BLaER1 treated with 17β-estradiol and CSF1 and Interleukin-3, amounts not matched to agents 10 nM and 100 nM (cell line): ENCODE measurements at regions not wholly inside any gene's neighbourhood (a gene's known extent, or its start where the extent isn't known, plus 50 kb on each side); places are given as distances from the start of the nearest gene placed in this dataset.
A peak's percentile ranks its signal among the peaks of the same experiment; 100 is the strongest.

Source experiments
- H3K27ac ChIP-seq, 11 experiments: shearing (Covaris generic); formaldehyde crosslinking; 2 replicates each; pipeline ENCODE4 v1.8.1; 2022
- H3K27me3 ChIP-seq, 11 experiments: shearing (Covaris generic); formaldehyde crosslinking; 2 replicates each; pipeline ENCODE4 v1.8.1; 2022
- H3K36me3 ChIP-seq, 11 experiments: shearing (Covaris generic); formaldehyde crosslinking; 2 replicates each; pipeline ENCODE4 v1.8.1; 2022
- H3K4me1 ChIP-seq, 10 experiments: shearing (Covaris generic); formaldehyde crosslinking; 2 replicates each; pipeline ENCODE4 v1.8.1; 2022
- H3K4me2 ChIP-seq, 11 experiments: shearing (Covaris generic); formaldehyde crosslinking; 2 replicates each; pipeline ENCODE4 v1.8.1; 2022
- H3K4me3 ChIP-seq, 10 experiments: shearing (Covaris generic); formaldehyde crosslinking; 2 replicates each; pipeline ENCODE4 v1.8.1; 2022
- H3K9ac ChIP-seq, 11 experiments: shearing (Covaris generic); formaldehyde crosslinking; 2 replicates each; pipeline ENCODE4 v1.8.1; 2022
- H3K9me3 ChIP-seq, 11 experiments: shearing (Covaris generic); formaldehyde crosslinking; replicated peaks in 1 of 11; 2 replicates each; pipeline ENCODE4 v1.8.1; 2022
- H4K20me1 ChIP-seq, 11 experiments: shearing (Covaris generic); formaldehyde crosslinking; 2 replicates each; pipeline ENCODE4 v1.8.1; 2022
- Cebpa-rat ChIP-seq, 11 experiments: shearing (Covaris generic); IDR thresholded peaks; 2 replicates each; pipeline ENCODE4 v1.8.1; 2022

- Histone ChIP-seq H3K27me3 (no peaks in the 10 kb centered on the region), H3K9me3 (peaks cover 0 to 9% (median 0%) of the 10 kb centered on the region in 11 experiments; a peak in 1 of 22 replicates), H4K20me1 (no peaks in the 10 kb centered on the region), H3K9ac (no peak overlapping the region), H3K4me1 (peaks cover 0 to 5% (median 0%) of the 10 kb centered on the region in 10 experiments; a peak in 1 of 20 replicates), H3K4me2 (no peak overlapping the region), H3K4me3 (no peak overlapping the region), H3K36me3 (no peaks in the 10 kb centered on the region), H3K27ac (no peak overlapping the region)
- no peak for TF ChIP-seq Cebpa-rat (IDR thresholded peaks at IDR 0.05)
Observed at GRCh38 chrX:44637282-44637681, 94.6 kb upstream of the FUNDC1 start.

GRCh38 chrX:44621078-44621477 lies 78.4 kb upstream of the FUNDC1 start:
- no peak overlapping the region for H3K4me3 ChIP-seq
- no peaks in the 10 kb centered on the region for H3K9me3 ChIP-seq
- no peaks in the 10 kb centered on the region for H3K36me3 ChIP-seq
- peak in 2 of 11 experiments; percentile 21 to 42; a peak in 1 of 22 replicates for TF ChIP-seq Cebpa-rat (IDR thresholded peaks at IDR 0.05)
- H3K4me2 ChIP-seq, result peak overlapping the region in 2 of 11 experiments; percentile 25 to 32; a peak in 3 of 22 replicates
- no peaks in the 10 kb centered on the region for H4K20me1 ChIP-seq
- peak overlapping the region in 1 of 11 experiments; percentile 7; a peak in 1 of 22 replicates for H3K27ac ChIP-seq
- H3K4me1 ChIP-seq, result peaks cover 0 to 20% (median 7%) of the 10 kb centered on the region in 10 experiments; a peak in 10 of 20 replicates
- H3K27me3 ChIP-seq, result no peaks in the 10 kb centered on the region
- no peak overlapping the region for H3K9ac ChIP-seq

GRCh38 chrX:44619039-44619438 lies 76.4 kb upstream of the FUNDC1 start:
- Histone ChIP-seq H3K9ac (no peak overlapping the region), H3K9me3 (no peaks in the 10 kb centered on the region), H3K36me3 (no peaks in the 10 kb centered on the region), H3K4me1 (peaks cover 0 to 20% (median 7%) of the 10 kb centered on the region in 10 experiments; a peak in 10 of 20 replicates), H4K20me1 (no peaks in the 10 kb centered on the region), H3K27ac (no peak overlapping the region), H3K4me3 (no peak overlapping the region), H3K4me2 (peak overlapping the region in 4 of 11 experiments; percentile 2 to 44 (median 32); a peak in 5 of 22 replicates), H3K27me3 (no peaks in the 10 kb centered on the region)
- no peak for TF ChIP-seq Cebpa-rat (IDR thresholded peaks at IDR 0.05)

- no peak overlapping the region for H3K27ac ChIP-seq
- no peak for TF ChIP-seq Cebpa-rat (IDR thresholded peaks at IDR 0.05)
- no peaks in the 10 kb centered on the region for H3K36me3 ChIP-seq
- no peak overlapping the region for H3K4me3 ChIP-seq
- H3K4me2 ChIP-seq, result peak overlapping the region in 1 of 11 experiments; percentile 46; a peak in 1 of 22 replicates
- no peaks in the 10 kb centered on the region for H4K20me1 ChIP-seq
- H3K9me3 ChIP-seq, result peaks cover 0 to 9% (median 0%) of the 10 kb centered on the region in 11 experiments; a peak in 3 of 22 replicates
- H3K4me1 ChIP-seq, result peaks cover 0 to 9% (median 0%) of the 10 kb centered on the region in 10 experiments; a peak in 2 of 20 replicates
- no peak overlapping the region for H3K9ac ChIP-seq
- H3K27me3 ChIP-seq, result no peaks in the 10 kb centered on the region
Observed at GRCh38 chrX:44596277-44596676, 53.6 kb upstream of the FUNDC1 start.
